ENCODE measurements at regions not wholly inside any gene's neighbourhood (a gene's known extent, or its start where the extent isn't known, plus 50 kb on each side); places are given as distances from the start of the nearest gene placed in this dataset.

GRCh38 chr2:51111532-51111931 lies 79.6 kb upstream of the NRXN1 start:
- DNase-seq, result no peak

GRCh38 chr2:51108794-51109193 lies 76.9 kb upstream of the NRXN1 start:
- no peak for DNase-seq

- DNase-seq, result no peak
These were observed 75.9 kb upstream of the NRXN1 start for GRCh38 chr2:51107841-51108240.

DNA sequence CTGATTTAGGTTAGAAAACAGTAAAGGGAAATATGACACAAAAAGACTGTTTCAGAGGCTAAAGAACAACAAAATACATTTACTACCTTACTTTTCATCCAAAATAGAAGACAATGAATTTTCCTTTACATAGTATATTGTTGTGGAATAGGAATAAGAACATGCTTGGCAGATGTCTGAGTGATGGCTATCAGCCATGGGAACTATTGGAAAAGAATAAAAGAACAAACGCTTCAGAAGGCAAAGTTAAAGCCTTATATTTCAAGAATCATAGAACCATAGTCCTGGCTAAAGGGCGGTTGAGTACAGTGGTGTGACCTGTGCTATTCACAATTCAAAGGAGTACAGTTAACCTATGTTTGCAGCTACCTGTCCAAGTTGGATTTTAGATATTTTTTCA lies 73.9 kb upstream of the NRXN1 start:
- no peak for DNase-seq

GRCh38 chr2:51103205-51103604 lies 71.3 kb upstream of the NRXN1 start:
- DNase-seq, result no peak

- DNase-seq, result no peak
These were observed 61.1 kb upstream of the NRXN1 start for GRCh38 chr2:51093016-51093415.

GRCh38 chr2:51085420-51086068 lies 53.6 kb upstream of the NRXN1 start:
- no peak for DNase-seq

GRCh38 chr2:51084750-51085149 lies 52.8 kb upstream of the NRXN1 start:
- no peak for DNase-seq

All from NK-92 treated with Interleukin-12 subunit alpha and Interleukin-12 subunit beta, amount 100 ng/mL, for 24 hours (cell line).